Ascending aorta (tissue), 2 donors: ENCODE measurements at regions not wholly inside any gene's neighbourhood (a gene's known extent, or its start where the extent isn't known, plus 50 kb on each side); places are given as distances from the start of the nearest gene placed in this dataset.

Experiments
- DNase-seq, 2 donors: peaks; one replicate each; pipeline ENCODE4 v3.0.0-alpha.2; 2019; ENCODE audit warnings: low spot score in 2 of 2
- H3K27ac ChIP-seq, 2 donors: fragments of 200-600 bp; sonication (generic); one replicate each; pipeline ENCODE4 v1.5.1; 2016 to 2017; ENCODE audit warnings: mild to moderate bottlenecking in 1 of 2
- H3K27me3 ChIP-seq: fragments of 200-600 bp; sonication (generic); one replicate; pipeline ENCODE4 v1.5.1; 2017
- H3K36me3 ChIP-seq, 2 donors: fragments of 200-600 bp; sonication (generic); one replicate each; pipeline ENCODE4 v1.5.1; 2016
- H3K4me1 ChIP-seq, 2 donors: fragments of 200-600 bp; sonication (generic); one replicate each; pipeline ENCODE4 v1.5.1; 2016 to 2017; ENCODE audit warnings: mild to moderate bottlenecking in 1 of 2
- H3K4me3 ChIP-seq, 2 donors: fragments of 200-600 bp; sonication (generic); one replicate each; pipeline ENCODE4 v1.5.1; 2016 to 2017; ENCODE audit warnings: mild to moderate bottlenecking in 1 of 2
- H3K9me3 ChIP-seq, 2 donors: fragments of 200-600 bp; sonication (generic); one replicate each; pipeline ENCODE4 v1.5.1; 2016
- CTCF ChIP-seq, 3 experiments: fragments of 200-600 bp in 2 of 3; fragments of 450-650 bp in 1 of 3; sonication (generic) in 2 of 3; IDR thresholded peaks; one replicate each; pipeline ENCODE4 v1.5.1; 2016 to 2019; ENCODE audit warnings: antibody characterized with exemption in 3 of 3, mild to moderate bottlenecking in 1 of 3, moderate library complexity in 1 of 3
- intact Hi-C: fragments of 100-400 bp; cut with DNase I; formaldehyde crosslinking; loops from one replicate; pipeline ENCODE4 v1.15.1; 2023

GRCh38 chr1:55559842-55560241 lies 344.7 kb upstream of the USP24 start:
- TF ChIP-seq CTCF (IDR thresholded peaks at IDR 0.05): no peak
- DNase-seq: no peak
- Histone ChIP-seq H3K9me3 (no peaks in the 10 kb centered on the region), H3K36me3 (no peaks in the 10 kb centered on the region), H3K4me3 (no peak overlapping the region), H3K27ac (no peak overlapping the region), H3K27me3 (no peaks in the 10 kb centered on the region), H3K4me1 (peaks cover 0 to 8% of the 10 kb centered on the region in 2 donors)
- intact Hi-C loops: no loop called here

GRCh38 chr1:55559161-55559611 lies 344.0 kb upstream of the USP24 start:
- no peak overlapping the region for H3K4me3 ChIP-seq
- peaks cover 0 to 8% of the 10 kb centered on the region in 2 donors for H3K4me1 ChIP-seq
- H3K27me3 ChIP-seq: no peaks in the 10 kb centered on the region
- no peak overlapping the region for H3K27ac ChIP-seq
- TF ChIP-seq CTCF (IDR thresholded peaks at IDR 0.05): no peak
- no peaks in the 10 kb centered on the region for H3K9me3 ChIP-seq
- no peaks in the 10 kb centered on the region for H3K36me3 ChIP-seq
- DNase-seq: no peak
- intact Hi-C loops: no loop called here

GRCh38 chr1:55558515-55558914 lies 343.4 kb upstream of the USP24 start:
- DNase-seq: no peak
- Histone ChIP-seq H3K36me3 (no peaks in the 10 kb centered on the region), H3K27me3 (no peaks in the 10 kb centered on the region), H3K27ac (no peak overlapping the region), H3K9me3 (no peaks in the 10 kb centered on the region), H3K4me3 (no peak overlapping the region), H3K4me1 (peaks cover 0 to 8% of the 10 kb centered on the region in 2 donors)
- no peak for TF ChIP-seq CTCF (IDR thresholded peaks at IDR 0.05)
- intact Hi-C loops: no loop called here

GRCh38 chr1:55555956-55556725 lies 341.0 kb upstream of the USP24 start:
- no peak for DNase-seq
- H3K4me1 ChIP-seq: peaks cover 0 to 8% of the 10 kb centered on the region in 2 donors
- H3K36me3 ChIP-seq: no peaks in the 10 kb centered on the region
- intact Hi-C loops: no loop called here
- no peaks in the 10 kb centered on the region for H3K9me3 ChIP-seq
- no peak for TF ChIP-seq CTCF (IDR thresholded peaks at IDR 0.05)
- H3K27me3 ChIP-seq: no peaks in the 10 kb centered on the region
- H3K27ac ChIP-seq: no peak overlapping the region
- H3K4me3 ChIP-seq: no peak overlapping the region

GRCh38 chr1:55554611-55555010 lies 339.4 kb upstream of the USP24 start:
- Histone ChIP-seq H3K27me3 (no peaks in the 10 kb centered on the region), H3K9me3 (no peaks in the 10 kb centered on the region), H3K4me3 (no peak overlapping the region), H3K4me1 (no peaks in the 10 kb centered on the region), H3K36me3 (no peaks in the 10 kb centered on the region), H3K27ac (no peak overlapping the region)
- no peak for TF ChIP-seq CTCF (IDR thresholded peaks at IDR 0.05)
- intact Hi-C loops: no loop called here
- no peak for DNase-seq
